ENCODE measurements at regions not wholly inside any gene's neighbourhood (a gene's known extent, or its start where the extent isn't known, plus 50 kb on each side); places are given as distances from the start of the nearest gene placed in this dataset.

GRCh38 chr10:117860823-117861222 is 185.9 kb downstream of the RAB11FIP2 start (continued):
- TF ChIP-seq ELK1 (IDR thresholded peaks at IDR 0.05; ENCODE audit: low read depth, low read length) (no peak), PAX5 (IDR thresholded peaks at IDR 0.05; ENCODE audit: borderline replicate concordance, low read depth, low read length) (no peak), IKZF1 (conservative IDR thresholded peaks at IDR 0.05) (no peak), CHD4 (IDR thresholded peaks at IDR 0.05) (no peak), NKRF (conservative IDR thresholded peaks at IDR 0.05) (no peak), SUZ12 (IDR thresholded peaks at IDR 0.05; ENCODE audit: unreplicated experiment) (no peak), EGR1 (IDR thresholded peaks at IDR 0.05; ENCODE audit: borderline replicate concordance in 1 of 2, low read depth in 2 of 2, low read length in 2 of 2) (no peak), ASH2L (IDR thresholded peaks at IDR 0.05; ENCODE audit: borderline replicate concordance, low read depth) (no peak), NFIC (IDR thresholded peaks at IDR 0.05; ENCODE audit: low read depth, low read length) (no peak), RELB (IDR thresholded peaks at IDR 0.05; ENCODE audit: low read depth) (no peak), ZNF274 (IDR thresholded peaks at IDR 0.05; ENCODE audit: insufficient read depth, insufficient read length) (no peak), ATF7 (IDR thresholded peaks at IDR 0.05; ENCODE audit: low read depth) (no peak), HDAC2 (IDR thresholded peaks at IDR 0.05) (no peak), FOXM1 (IDR thresholded peaks at IDR 0.05; ENCODE audit: low read depth, low read length) (no peak), CBX3 (IDR thresholded peaks at IDR 0.05; ENCODE audit: borderline replicate concordance, low read depth) (no peak), SREBF1 (IDR thresholded peaks at IDR 0.05; ENCODE audit: low read length) (no peak), ZZZ3 (IDR thresholded peaks at IDR 0.05; ENCODE audit: control insufficient read depth, insufficient read length, low read depth) (no peak), BRCA1 (IDR thresholded peaks at IDR 0.05; ENCODE audit: low read depth, low read length) (no peak), SPI1 (IDR thresholded peaks at IDR 0.05; ENCODE audit: borderline replicate concordance, insufficient read depth, low read depth, low read length) (no peak), SMC3 (IDR thresholded peaks at IDR 0.05; ENCODE audit: borderline replicate concordance, low read length) (peak; percentile 56; the same call in 1 of the 2 replicates), GATAD2B (conservative IDR thresholded peaks at IDR 0.05; ENCODE audit: low read depth) (no peak), MYC (IDR thresholded peaks at IDR 0.05; ENCODE audit: insufficient read depth, insufficient read length, insufficient replicate concordance, low read length, severe bottlenecking) (no peak), NFXL1 (IDR thresholded peaks at IDR 0.05; ENCODE audit: borderline replicate concordance) (no peak), DPF2 (IDR thresholded peaks at IDR 0.05) (no peak), MAX (IDR thresholded peaks at IDR 0.05; ENCODE audit: low read depth, low read length) (no peak), MEF2A (IDR thresholded peaks at IDR 0.05; ENCODE audit: insufficient read depth, low read depth, low read length) (no peak), IKZF2 (IDR thresholded peaks at IDR 0.05) (no peak), FOXK2 (IDR thresholded peaks at IDR 0.05) (no peak)

All from GM12878 (cell line).